ENCODE measurements at regions not wholly inside any gene's neighbourhood (a gene's known extent, or its start where the extent isn't known, plus 50 kb on each side); places are given as distances from the start of the nearest gene placed in this dataset.

GRCh38 chr1:175839779-175840669 is 96.6 kb upstream of the TNR start:
- in situ Hi-C loops (cut with HindIII; ENCODE audit: low pct_unique_long_range_greater_than_20kb, low sequenced_read_pairs), result no loop called here
- no peak for DNase-seq (ENCODE audit: low read depth)

- no peak for DNase-seq (ENCODE audit: low read depth)
- in situ Hi-C loops (cut with HindIII; ENCODE audit: low pct_unique_long_range_greater_than_20kb, low sequenced_read_pairs), result no loop called here
Observed at GRCh38 chr1:175834597-175834996, 91.2 kb upstream of the TNR start.

DNA sequence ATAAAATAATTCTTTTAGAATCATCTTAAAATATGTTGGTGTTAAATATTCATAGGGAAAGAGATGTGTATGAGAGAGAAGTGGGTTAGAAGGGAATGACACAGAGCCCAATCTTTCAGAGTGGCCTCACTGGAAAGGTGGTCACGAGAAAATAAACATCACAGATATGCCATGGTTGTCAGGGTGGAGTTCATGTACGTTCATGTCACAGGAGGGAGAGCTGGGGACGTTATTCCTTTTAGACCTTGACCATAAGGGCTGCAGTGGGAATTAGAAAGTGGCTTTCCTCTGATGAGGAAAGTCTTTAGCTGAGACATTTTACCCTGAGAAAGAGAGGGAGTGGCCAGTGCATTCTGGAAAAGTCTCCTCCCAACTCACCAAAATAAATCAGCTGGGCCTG is 90.6 kb upstream of the TNR start:
- DNase-seq (ENCODE audit: low read depth), result no peak
- in situ Hi-C loops (cut with HindIII; ENCODE audit: low pct_unique_long_range_greater_than_20kb, low sequenced_read_pairs), result no loop called here

DNA sequence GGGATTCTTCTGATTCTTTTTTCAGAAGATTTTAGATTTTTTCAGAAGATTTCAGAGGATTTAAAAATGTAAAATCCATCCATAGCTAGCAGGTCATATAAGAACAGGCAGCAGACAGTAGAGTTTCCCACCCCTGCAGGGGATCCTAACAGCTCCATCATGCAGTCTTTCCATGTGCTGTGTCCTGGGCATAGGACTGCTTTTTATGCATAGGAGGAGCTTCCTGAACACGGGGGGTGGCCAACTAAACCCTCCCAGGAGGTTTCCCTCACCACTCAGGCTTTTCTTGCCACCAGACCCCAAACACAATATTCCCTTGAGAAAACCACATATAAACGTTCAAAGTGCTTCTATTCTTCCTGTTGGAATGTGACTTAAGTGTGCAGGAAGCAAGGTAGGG is 90.1 kb upstream of the TNR start:
- in situ Hi-C loops (cut with HindIII; ENCODE audit: low pct_unique_long_range_greater_than_20kb, low sequenced_read_pairs), result no loop called here
- DNase-seq (ENCODE audit: low read depth), result no peak

DNA sequence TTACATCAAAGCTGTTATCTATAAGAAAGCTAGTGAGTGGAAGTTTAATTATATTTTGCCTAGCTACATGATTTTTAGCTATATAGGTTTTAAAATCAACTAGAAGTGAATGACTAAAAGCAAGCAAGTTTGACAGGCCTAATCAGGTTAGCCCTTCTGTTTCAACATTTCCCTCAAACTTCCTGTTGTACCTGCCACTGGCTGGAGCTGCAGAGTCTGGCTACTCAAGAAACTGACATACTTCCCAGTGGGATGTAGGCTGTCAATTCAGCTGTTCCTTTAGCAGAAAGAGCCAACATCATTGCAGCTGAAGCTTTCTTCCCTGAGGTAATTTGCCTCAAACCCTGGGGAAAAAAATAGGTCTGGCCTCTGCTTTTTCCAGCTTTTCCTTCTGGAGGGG is 87.1 kb upstream of the TNR start:
- DNase-seq (ENCODE audit: low read depth), result no peak
- in situ Hi-C loops (cut with HindIII; ENCODE audit: low pct_unique_long_range_greater_than_20kb, low sequenced_read_pairs), result no loop called here

GRCh38 chr1:175829845-175830244 is 86.5 kb upstream of the TNR start:
- no peak for DNase-seq (ENCODE audit: low read depth)
- in situ Hi-C loops (cut with HindIII; ENCODE audit: low pct_unique_long_range_greater_than_20kb, low sequenced_read_pairs), result no loop called here

GRCh38 chr1:175826705-175827104 is 83.3 kb upstream of the TNR start:
- in situ Hi-C loops (cut with HindIII; ENCODE audit: low pct_unique_long_range_greater_than_20kb, low sequenced_read_pairs), result no loop called here
- DNase-seq (ENCODE audit: low read depth), result no peak

DNA sequence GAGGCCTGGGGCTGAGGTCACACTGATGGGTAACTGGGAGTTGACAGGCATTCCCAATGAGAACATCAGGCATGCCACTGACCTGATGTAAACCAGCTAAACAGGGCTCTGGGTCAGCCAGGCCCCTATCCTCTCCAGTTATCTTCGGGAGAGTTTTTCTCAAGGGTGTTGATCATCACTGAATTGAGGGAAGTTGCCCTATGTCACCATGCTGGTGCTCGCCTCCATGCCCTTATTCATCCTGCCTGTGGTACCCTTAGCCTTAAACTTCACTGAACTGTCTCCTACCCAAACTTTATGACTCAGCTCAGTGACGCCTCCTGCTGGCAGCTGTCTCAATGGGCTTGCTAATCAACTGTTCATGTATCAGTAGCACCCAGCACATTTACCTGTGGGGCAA is 80.7 kb upstream of the TNR start:
- in situ Hi-C loops (cut with HindIII; ENCODE audit: low pct_unique_long_range_greater_than_20kb, low sequenced_read_pairs), result no loop called here
- no peak for DNase-seq (ENCODE audit: low read depth)

DNA sequence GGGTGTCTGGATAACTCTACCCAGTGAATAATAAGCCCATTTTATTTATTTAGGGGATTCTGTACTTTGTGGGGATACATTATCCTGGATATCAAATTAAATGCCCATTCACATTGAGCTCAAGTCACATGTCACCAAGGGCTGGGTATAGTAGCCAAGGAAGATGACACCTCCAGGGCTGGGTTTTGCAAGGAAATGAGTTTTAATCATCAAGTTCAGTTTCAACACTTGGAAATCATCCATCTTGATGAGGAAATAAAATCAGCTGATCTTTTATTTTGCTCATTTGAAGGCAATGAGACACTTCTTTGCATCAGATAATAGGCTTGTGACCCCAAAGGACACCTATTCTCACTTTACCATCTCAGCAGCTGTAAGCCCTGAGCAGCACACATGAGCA is 80.0 kb upstream of the TNR start:
- in situ Hi-C loops (cut with HindIII; ENCODE audit: low pct_unique_long_range_greater_than_20kb, low sequenced_read_pairs), result no loop called here
- no peak for DNase-seq (ENCODE audit: low read depth)

- DNase-seq (ENCODE audit: low read depth), result no peak
- in situ Hi-C loops (cut with HindIII; ENCODE audit: low pct_unique_long_range_greater_than_20kb, low sequenced_read_pairs), result no loop called here
Observed at GRCh38 chr1:175822580-175822979, 79.2 kb upstream of the TNR start.

DNA sequence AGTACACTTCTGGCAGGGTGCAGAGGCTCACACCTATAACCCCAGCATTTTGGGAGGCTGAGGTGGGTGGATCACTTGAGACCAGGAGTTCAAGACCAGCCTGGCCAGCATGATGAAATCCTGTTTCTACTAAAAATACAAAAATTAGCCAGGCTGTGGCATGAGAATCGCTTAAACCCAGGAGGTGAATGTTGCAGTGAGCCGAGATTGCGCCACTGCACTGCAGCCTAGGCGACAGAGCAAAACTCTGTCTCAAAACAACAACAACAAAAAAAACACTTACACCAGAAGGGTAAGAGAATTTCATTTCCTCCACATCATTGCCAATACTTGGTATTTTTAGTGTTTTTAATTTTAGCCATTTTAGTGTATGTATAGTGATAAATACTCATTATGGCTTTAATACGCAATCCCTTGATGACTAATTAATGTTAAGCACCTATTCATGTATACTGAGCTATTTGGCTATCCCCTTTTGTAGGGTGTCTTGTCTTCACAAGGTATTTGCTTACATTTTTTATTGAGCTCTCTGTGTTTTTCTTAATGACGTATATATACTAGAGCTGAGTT is 77.1 kb upstream of the TNR start:
- no peak for DNase-seq (ENCODE audit: low read depth)
- in situ Hi-C loops (cut with HindIII; ENCODE audit: low pct_unique_long_range_greater_than_20kb, low sequenced_read_pairs), result no loop called here

- in situ Hi-C loops (cut with HindIII; ENCODE audit: low pct_unique_long_range_greater_than_20kb, low sequenced_read_pairs), result no loop called here
- DNase-seq (ENCODE audit: low read depth), result no peak
Observed at GRCh38 chr1:175818929-175819328, 75.5 kb upstream of the TNR start.

DNA sequence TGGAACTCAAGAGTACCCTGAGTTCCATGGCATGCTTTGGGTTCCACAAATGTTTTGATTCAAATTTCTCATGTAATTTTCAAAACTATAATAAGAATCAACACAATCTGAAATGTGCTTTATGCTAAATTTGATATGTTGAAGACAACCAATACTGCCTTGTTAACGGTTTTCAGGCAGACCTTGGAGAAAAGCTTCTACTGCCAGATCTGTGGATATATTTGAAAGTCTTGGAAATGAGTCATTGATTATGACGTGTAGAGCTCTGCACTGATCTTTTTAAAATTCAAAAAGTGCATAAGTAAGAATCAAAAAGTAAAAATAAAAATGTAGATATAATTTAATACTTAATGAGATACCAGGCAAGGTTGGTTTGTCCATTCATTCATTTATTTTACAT is 74.0 kb upstream of the TNR start:
- in situ Hi-C loops (cut with HindIII; ENCODE audit: low pct_unique_long_range_greater_than_20kb, low sequenced_read_pairs), result no loop called here
- DNase-seq (ENCODE audit: low read depth), result no peak

DNA sequence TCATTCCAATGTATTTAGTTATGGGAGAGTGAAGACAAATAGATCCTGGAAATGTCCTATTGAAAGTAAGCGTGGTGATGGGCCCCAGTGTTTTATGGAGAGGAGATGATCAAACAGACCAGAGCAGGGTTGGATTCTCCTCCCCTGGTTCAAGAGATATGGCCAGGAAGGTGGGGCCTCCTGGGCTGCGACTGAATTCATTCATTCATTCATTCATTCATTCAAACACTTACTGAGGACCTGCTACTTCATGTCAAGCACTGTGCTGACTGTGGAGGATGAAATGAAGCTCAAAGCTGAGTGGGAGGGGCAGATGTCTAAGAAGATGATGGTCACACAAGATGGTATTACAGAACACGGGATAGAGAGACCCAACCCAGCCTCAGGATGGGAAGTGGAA is 71.5 kb upstream of the TNR start:
- in situ Hi-C loops (cut with HindIII; ENCODE audit: low pct_unique_long_range_greater_than_20kb, low sequenced_read_pairs), result no loop called here

DNA sequence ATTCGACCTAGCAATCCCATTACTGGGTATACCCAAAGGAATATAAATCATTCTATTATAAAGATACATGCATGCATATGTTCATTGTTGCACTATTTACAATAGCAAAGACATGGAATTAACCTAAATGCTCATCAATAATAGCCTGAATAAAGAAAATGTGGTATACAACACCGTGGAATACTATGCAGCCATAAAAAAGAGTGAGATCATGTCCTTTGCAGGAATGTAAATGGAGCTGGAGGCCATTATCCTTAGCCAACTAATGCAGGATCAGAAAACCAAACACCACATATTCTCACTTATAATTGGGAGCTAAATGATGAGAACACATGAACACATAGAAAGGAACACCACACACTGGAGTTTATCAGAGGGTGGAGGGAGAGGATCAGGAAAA is 69.5 kb upstream of the TNR start:
- in situ Hi-C loops (cut with HindIII; ENCODE audit: low pct_unique_long_range_greater_than_20kb, low sequenced_read_pairs), result no loop called here
- DNase-seq (ENCODE audit: low read depth), result no peak

More for the DNA sequence above, 71.5 kb upstream of the TNR start:
- DNase-seq (ENCODE audit: low read depth), result no peak

DNA sequence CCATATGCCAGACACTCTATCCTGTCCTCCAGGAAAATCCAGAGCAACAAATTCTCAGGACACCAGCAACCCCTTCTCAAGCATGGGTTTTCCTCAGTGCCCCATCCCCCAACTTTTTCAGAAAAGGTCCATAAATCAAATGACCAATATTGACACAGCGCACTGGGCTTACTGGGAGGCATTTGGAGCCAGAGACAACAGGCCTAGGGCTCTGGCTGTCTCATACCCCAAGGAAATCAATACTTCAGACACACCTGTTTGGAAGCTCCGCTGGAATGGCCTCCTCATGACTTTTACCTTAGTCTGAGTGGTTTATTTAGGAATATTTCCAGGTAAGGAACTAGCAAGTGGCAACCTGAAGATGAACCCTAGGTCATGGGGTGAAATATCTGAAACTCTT is 66.9 kb upstream of the TNR start:
- no peak for DNase-seq (ENCODE audit: low read depth)
- in situ Hi-C loops (cut with HindIII; ENCODE audit: low pct_unique_long_range_greater_than_20kb, low sequenced_read_pairs), result no loop called here

GRCh38 chr1:175808999-175809398 is 65.6 kb upstream of the TNR start:
- in situ Hi-C loops (cut with HindIII; ENCODE audit: low pct_unique_long_range_greater_than_20kb, low sequenced_read_pairs), result no loop called here
- DNase-seq (ENCODE audit: low read depth), result no peak

GRCh38 chr1:175808573-175808972 is 65.2 kb upstream of the TNR start:
- in situ Hi-C loops (cut with HindIII; ENCODE audit: low pct_unique_long_range_greater_than_20kb, low sequenced_read_pairs), result no loop called here

DNA sequence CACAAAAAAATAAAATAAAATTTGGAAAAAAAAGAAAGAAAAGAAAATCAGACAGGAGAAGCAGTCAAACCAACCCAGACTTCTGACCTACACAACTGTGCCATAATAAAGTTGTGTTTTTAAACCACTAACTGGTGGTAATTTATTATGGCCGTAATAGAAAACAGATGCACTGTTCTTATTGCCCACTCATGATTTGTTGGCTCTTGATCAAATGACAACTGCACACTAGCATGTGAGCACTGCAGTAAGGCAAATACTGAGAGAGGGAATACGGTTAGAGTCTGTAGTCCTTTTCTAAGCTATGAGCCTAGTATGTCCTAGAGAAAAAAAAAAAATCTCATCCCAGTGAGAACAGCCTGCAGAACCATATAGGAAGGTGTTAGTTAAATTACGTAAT is 61.2 kb upstream of the TNR start:
- no peak for DNase-seq (ENCODE audit: low read depth)
- in situ Hi-C loops (cut with HindIII; ENCODE audit: low pct_unique_long_range_greater_than_20kb, low sequenced_read_pairs), result no loop called here

More at GRCh38 chr1:175808573-175808972, 65.2 kb upstream of the TNR start:
- DNase-seq (ENCODE audit: low read depth), result no peak

- DNase-seq (ENCODE audit: low read depth), result no peak
- in situ Hi-C loops (cut with HindIII; ENCODE audit: low pct_unique_long_range_greater_than_20kb, low sequenced_read_pairs), result no loop called here
Observed at GRCh38 chr1:175803413-175803812, 60.0 kb upstream of the TNR start.
